MM.1S (cell line): ENCODE measurements at regions not wholly inside any gene's neighbourhood (a gene's known extent, or its start where the extent isn't known, plus 50 kb on each side); places are given as distances from the start of the nearest gene placed in this dataset.

Experiments
- DNase-seq: peaks from one replicate; pipeline ENCODE4 v3.0.0-alpha.2; 2015
- H2AFZ ChIP-seq: fragments of 300-600 bp; sonication (generic); 2 replicates; pipeline ENCODE4 v1.6.0; 2016; ENCODE audit warnings: antibody characterized with exemption, low read length
- H3F3A ChIP-seq: fragments of 300-600 bp; sonication (generic); 2 replicates; pipeline ENCODE4 v1.6.1; 2016; ENCODE audit warnings: mild to moderate bottlenecking, antibody characterized with exemption, low read length, moderate library complexity, mixed read lengths; ENCODE audit not compliant: insufficient read depth
- H3K27ac ChIP-seq: fragments of 300-600 bp; sonication (generic); 2 replicates; pipeline ENCODE4 v1.5.1; 2016; ENCODE audit warnings: mild to moderate bottlenecking, low read length
- H3K27me3 ChIP-seq: fragments of 300-600 bp; sonication (generic); replicated peaks from 2 replicates; pipeline ENCODE4 v1.6.0; 2016; ENCODE audit warnings: low read length; ENCODE audit not compliant: insufficient read depth
- H3K36me3 ChIP-seq: fragments of 300-600 bp; sonication (generic); replicated peaks from 2 replicates; pipeline ENCODE4 v1.6.1; 2016; ENCODE audit warnings: mild to moderate bottlenecking, low read length, mixed read lengths; ENCODE audit not compliant: insufficient read depth
- H3K4me1 ChIP-seq: fragments of 300-600 bp; sonication (generic); 2 replicates; pipeline ENCODE4 v1.6.1; 2016; ENCODE audit warnings: low read length, mixed read lengths
- H3K4me2 ChIP-seq: fragments of 300-600 bp; sonication (generic); 2 replicates; pipeline ENCODE4 v1.6.0; 2016; ENCODE audit warnings: low read depth, low read length
- H3K4me3 ChIP-seq: fragments of 300-600 bp; sonication (generic); 2 replicates; pipeline ENCODE4 v1.5.1; 2016; ENCODE audit warnings: low read length, mixed read lengths
- H3K79me2 ChIP-seq: fragments of 300-600 bp; sonication (generic); 2 replicates; pipeline ENCODE4 v1.6.1; 2016; ENCODE audit warnings: mixed run types, low read length, mixed read lengths
- H3K9ac ChIP-seq: fragments of 300-600 bp; sonication (generic); 2 replicates; pipeline ENCODE4 v1.6.1; 2016; ENCODE audit warnings: low read length, mixed read lengths
- H3K9me2 ChIP-seq: fragments of 300-600 bp; sonication (generic); replicated peaks from 2 replicates; pipeline ENCODE4 v1.6.1; 2016; ENCODE audit warnings: mild to moderate bottlenecking, low read length, mixed read lengths; ENCODE audit not compliant: insufficient read depth
- H3K9me3 ChIP-seq: fragments of 300-600 bp; sonication (generic); replicated peaks from 2 replicates; pipeline ENCODE4 v1.6.1; 2016; ENCODE audit warnings: mild to moderate bottlenecking, low read length, mixed read lengths; ENCODE audit not compliant: insufficient read depth
- H4K20me1 ChIP-seq: fragments of 300-600 bp; sonication (generic); 2 replicates; pipeline ENCODE4 v1.6.1; 2016; ENCODE audit warnings: mild to moderate bottlenecking, low read length, moderate library complexity, mixed read lengths; ENCODE audit not compliant: insufficient read depth
- EZH2 ChIP-seq: fragments of 300-600 bp; sonication (generic); optimal IDR thresholded peaks from 2 replicates; pipeline ENCODE3; 2017; ENCODE audit warnings: low read depth, mild to moderate bottlenecking, antibody characterized with exemption, low read length, mixed read lengths
- EZH2phosphoT487 ChIP-seq: fragments of 300-600 bp; sonication (generic); IDR thresholded peaks from 2 replicates; pipeline ENCODE4 v1.6.1; 2018; ENCODE audit warnings: antibody characterized with exemption, low read length
- TF ChIP-seq, protein P1 (sequence below): fragments of 300-600 bp; sonication (generic); IDR thresholded peaks from 2 replicates; pipeline ENCODE4 v1.5.1; 2016; ENCODE audit warnings: antibody characterized with exemption, low read length, mixed read lengths

DNA sequence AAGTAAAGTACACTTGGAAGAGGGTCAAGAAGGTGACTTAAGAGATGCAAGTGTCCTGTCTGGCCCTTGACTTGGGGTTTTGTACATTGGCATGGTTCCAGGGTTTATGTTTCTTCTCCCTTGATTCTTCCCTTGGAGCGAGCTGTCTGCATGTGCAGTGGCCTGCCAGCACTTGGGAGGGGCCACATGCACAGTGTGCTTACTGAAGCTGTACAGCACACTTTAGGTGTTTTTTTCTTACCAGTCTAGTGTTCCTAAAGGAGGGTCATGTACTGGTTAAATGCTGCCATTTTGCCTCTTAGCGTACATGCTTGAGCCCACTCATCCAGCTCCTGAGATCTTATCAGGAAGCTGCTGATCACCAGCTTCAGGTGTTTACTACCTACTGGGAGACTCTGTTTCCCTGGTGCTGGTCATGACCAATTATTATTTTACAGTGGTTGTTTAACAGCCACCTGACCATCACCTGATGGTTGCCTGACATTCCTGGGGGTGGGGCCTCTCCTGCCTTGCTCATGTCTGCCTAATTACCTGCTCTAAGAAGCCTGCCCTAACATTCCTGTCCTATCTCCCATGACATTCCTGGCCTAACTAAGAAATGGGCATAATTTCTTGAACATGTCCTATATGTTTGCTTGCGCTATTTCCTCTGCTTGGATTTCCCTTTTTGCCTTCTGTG, 182.9 kb downstream of the MCHR2 start:
- no peaks in the 10 kb centered on the region for H3K36me3 ChIP-seq
- H3K9ac ChIP-seq = no peak overlapping the region
- H3K9me2 ChIP-seq = no peaks in the 10 kb centered on the region
- H4K20me1 ChIP-seq = no peaks in the 10 kb centered on the region
- H3F3A ChIP-seq = no peaks in the 10 kb centered on the region
- H2AFZ ChIP-seq = no peak overlapping the region
- no peak overlapping the region for H3K4me3 ChIP-seq
- no peak for DNase-seq
- no peak overlapping the region for H3K27ac ChIP-seq
- H3K4me2 ChIP-seq = no peak overlapping the region
- no peaks in the 10 kb centered on the region for H3K9me3 ChIP-seq
- TF ChIP-seq, protein P1, sequence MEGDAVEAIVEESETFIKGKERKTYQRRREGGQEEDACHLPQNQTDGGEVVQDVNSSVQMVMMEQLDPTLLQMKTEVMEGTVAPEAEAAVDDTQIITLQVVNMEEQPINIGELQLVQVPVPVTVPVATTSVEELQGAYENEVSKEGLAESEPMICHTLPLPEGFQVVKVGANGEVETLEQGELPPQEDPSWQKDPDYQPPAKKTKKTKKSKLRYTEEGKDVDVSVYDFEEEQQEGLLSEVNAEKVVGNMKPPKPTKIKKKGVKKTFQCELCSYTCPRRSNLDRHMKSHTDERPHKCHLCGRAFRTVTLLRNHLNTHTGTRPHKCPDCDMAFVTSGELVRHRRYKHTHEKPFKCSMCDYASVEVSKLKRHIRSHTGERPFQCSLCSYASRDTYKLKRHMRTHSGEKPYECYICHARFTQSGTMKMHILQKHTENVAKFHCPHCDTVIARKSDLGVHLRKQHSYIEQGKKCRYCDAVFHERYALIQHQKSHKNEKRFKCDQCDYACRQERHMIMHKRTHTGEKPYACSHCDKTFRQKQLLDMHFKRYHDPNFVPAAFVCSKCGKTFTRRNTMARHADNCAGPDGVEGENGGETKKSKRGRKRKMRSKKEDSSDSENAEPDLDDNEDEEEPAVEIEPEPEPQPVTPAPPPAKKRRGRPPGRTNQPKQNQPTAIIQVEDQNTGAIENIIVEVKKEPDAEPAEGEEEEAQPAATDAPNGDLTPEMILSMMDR = no peak
- TF ChIP-seq EZH2 (no peak), EZH2phosphoT487 (no peak)
- no peaks in the 10 kb centered on the region for H3K27me3 ChIP-seq
- H3K4me1 ChIP-seq = no peaks in the 10 kb centered on the region
- H3K79me2 ChIP-seq = no peaks in the 10 kb centered on the region

DNA sequence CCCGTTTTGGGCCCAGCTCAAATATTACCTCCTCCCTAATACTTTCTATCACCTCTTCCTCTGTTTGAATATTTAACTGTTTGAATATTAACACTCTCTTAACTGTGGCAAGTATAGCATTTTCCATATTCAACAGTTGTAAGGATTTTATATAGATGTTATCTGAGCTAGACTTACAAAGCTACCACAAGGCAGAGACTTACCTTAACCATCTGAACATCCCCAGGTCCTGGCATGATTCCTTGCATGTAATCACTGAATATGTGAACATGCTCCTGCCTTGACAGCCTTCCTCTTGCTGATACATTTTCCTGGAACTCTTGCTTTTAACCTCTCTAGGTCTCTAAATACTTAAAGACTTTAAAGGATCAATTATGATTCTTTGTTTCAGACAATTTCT, 182.4 kb downstream of the MCHR2 start:
- H3K9ac ChIP-seq = no peak overlapping the region
- no peak overlapping the region for H3K27ac ChIP-seq
- no peaks in the 10 kb centered on the region for H3K9me2 ChIP-seq
- no peak overlapping the region for H3K4me2 ChIP-seq
- TF ChIP-seq EZH2 = no peak
- TF ChIP-seq, protein P1 = no peak
- no peak for TF ChIP-seq EZH2phosphoT487
- H3K79me2 ChIP-seq = no peaks in the 10 kb centered on the region
- H3K4me3 ChIP-seq = no peak overlapping the region
- no peaks in the 10 kb centered on the region for H4K20me1 ChIP-seq
- no peaks in the 10 kb centered on the region for H3K36me3 ChIP-seq
- H2AFZ ChIP-seq = no peak overlapping the region
- no peak for DNase-seq
- H3K27me3 ChIP-seq = no peaks in the 10 kb centered on the region
- H3K9me3 ChIP-seq = no peaks in the 10 kb centered on the region
- H3K4me1 ChIP-seq = no peaks in the 10 kb centered on the region
- no peaks in the 10 kb centered on the region for H3F3A ChIP-seq

- TF ChIP-seq EZH2phosphoT487 (no peak), EZH2 (no peak)
- TF ChIP-seq, protein P1 = no peak
- no peaks in the 10 kb centered on the region for H4K20me1 ChIP-seq
- no peak overlapping the region for H3K9ac ChIP-seq
- H3K9me2 ChIP-seq = no peaks in the 10 kb centered on the region
- H3K9me3 ChIP-seq = no peaks in the 10 kb centered on the region
- no peaks in the 10 kb centered on the region for H3K27me3 ChIP-seq
- H3K36me3 ChIP-seq = no peaks in the 10 kb centered on the region
- no peak overlapping the region for H3K4me3 ChIP-seq
- H2AFZ ChIP-seq = no peak overlapping the region
- H3F3A ChIP-seq = no peaks in the 10 kb centered on the region
- no peak overlapping the region for H3K4me2 ChIP-seq
- H3K27ac ChIP-seq = no peak overlapping the region
- no peaks in the 10 kb centered on the region for H3K4me1 ChIP-seq
- DNase-seq = no peak
- no peaks in the 10 kb centered on the region for H3K79me2 ChIP-seq
These were observed 180.5 kb downstream of the MCHR2 start for GRCh38 chr6:99813565-99813964.
